ENCODE measurements at regions not wholly inside any gene's neighbourhood (a gene's known extent, or its start where the extent isn't known, plus 50 kb on each side); places are given as distances from the start of the nearest gene placed in this dataset.

- DNase-seq (ENCODE audit: low read depth in 2 of 2): no peak
Measured at GRCh38 chr17:17398188-17398942, 78.4 kb upstream of the MED9 start.

GRCh38 chr17:17398943-17399926, 77.6 kb upstream of the MED9 start:
- DNase-seq (ENCODE audit: low read depth in 2 of 2): no peak

GRCh38 chr17:17400070-17400469, 76.7 kb upstream of the MED9 start:
- DNase-seq (ENCODE audit: low read depth in 2 of 2): no peak

- DNase-seq (ENCODE audit: low read depth in 2 of 2): no peak
Measured at GRCh38 chr17:17400566-17401184, 76.1 kb upstream of the MED9 start.

- no peak for DNase-seq (ENCODE audit: low read depth in 2 of 2)
Measured at GRCh38 chr17:17401271-17401781, 75.5 kb upstream of the MED9 start.

DNA sequence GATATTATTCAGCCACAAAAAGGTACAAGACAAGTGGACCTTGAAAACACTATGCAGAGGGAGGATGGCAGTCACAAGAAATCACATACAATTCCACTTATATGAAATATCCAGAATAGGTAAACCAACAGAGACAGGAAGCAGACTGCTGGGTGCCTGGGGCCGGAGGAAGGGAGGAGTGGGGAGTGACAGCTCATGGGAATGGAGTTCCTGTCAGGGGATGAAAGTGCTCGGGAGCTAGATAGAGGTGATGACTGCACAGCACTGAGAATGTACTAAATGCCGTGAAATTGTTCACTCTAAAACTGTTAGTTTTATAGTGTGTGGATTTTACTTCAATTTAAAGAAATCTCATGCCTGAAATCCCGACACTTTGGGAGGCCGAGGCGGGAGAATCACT, 74.2 kb upstream of the MED9 start:
- DNase-seq (ENCODE audit: low read depth in 2 of 2): no peak

GRCh38 chr17:17403065-17403464, 73.7 kb upstream of the MED9 start:
- DNase-seq (ENCODE audit: low read depth in 2 of 2): no peak

DNA sequence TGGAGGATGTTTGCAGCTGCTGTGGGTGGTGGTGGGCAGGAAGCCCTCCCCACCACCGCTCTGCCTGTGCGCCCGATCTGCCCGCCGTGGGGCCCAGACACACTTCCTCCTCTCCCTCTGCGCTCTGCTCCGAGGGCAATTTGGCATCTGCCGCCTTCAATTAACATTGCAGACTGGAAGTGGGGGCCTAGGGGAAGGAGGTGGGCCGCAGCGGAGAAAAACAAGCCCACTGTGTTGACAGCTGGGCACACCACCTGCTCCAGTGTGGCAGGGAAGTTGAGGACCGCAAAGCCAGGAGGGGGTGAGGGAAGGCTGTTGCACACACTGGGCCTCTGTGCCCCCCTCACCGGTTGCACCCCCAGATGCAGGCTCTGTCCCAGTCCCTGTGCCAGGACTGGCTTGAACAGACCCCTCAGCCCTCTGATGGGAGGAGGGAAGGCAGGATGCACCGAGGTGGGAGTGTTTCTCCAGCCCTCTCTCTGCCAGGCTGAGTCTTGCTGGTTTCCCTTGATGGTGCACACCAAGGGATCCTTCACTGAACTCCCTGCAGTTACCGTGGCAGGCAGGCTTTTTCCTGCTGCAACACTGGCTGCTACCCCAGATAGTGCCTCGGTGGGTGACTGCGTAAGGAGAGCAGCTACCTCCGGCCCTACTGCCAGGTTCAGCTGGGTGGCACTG, 72.8 kb upstream of the MED9 start:
- DNase-seq (ENCODE audit: low read depth in 2 of 2): peak; percentile 18 to 24

DNA sequence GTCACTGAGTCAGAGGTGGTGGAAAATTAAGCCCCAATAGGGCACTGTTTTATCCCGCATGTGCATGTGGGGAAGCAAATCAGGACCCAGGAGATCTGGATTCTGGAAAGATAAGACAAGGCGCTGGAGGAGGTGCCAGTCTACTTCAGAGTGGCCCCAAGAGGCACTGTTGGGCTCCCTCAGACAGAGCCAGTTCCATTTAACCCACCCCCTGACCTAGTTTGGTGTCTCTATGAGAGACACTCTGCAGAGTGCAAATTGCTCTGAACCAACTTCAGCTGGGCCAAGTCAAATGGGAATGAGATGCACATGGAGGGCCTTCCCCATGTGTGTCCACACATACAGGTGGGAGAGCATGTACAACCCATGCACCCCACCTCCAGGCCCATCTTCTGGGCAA, 71.1 kb upstream of the MED9 start:
- DNase-seq (ENCODE audit: low read depth in 2 of 2): no peak

GRCh38 chr17:17406225-17406624, 70.6 kb upstream of the MED9 start:
- DNase-seq (ENCODE audit: low read depth in 2 of 2): no peak

GRCh38 chr17:17408236-17408794, 68.5 kb upstream of the MED9 start:
- DNase-seq (ENCODE audit: low read depth in 2 of 2): no peak

DNA sequence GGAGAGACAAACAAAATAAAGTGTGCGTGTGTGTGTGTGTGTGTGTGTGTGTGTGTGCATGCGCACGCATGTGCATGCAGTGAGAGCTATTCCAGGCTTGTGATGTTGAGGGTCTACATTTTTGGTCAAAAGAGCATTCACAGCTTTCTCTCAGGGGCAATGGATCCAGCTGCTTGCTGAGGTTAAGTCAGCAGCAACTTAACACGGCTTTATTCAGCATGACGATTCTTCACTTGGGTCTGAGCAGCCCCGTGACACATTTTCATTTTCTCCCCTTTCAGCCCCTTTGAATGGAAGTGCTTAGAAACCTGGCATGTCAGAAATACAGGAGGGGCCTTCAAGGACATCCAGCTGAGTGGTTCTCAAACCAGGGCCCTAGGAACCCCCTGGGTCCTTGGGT, 66.4 kb upstream of the MED9 start:
- DNase-seq (ENCODE audit: low read depth in 2 of 2): no peak

DNA sequence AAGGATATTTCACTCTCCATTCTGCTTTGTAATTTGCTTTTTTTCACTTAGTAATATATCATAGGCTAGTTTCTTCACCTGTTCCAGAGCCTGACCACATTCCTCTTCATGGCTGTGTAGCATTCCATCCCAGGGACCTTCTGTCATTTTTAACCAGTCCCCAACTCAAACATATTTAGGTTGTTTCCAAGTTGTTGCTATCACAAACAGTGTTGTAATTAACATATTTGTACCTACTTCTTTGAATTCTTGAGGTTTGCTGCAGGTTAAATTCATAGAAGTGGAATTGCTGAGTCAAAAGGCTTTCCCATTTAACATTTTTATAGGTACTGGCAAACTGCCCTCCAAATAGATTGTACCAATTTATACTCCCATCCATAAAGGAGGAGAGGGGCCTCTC, 65.1 kb upstream of the MED9 start:
- DNase-seq (ENCODE audit: low read depth in 2 of 2): no peak

DNA sequence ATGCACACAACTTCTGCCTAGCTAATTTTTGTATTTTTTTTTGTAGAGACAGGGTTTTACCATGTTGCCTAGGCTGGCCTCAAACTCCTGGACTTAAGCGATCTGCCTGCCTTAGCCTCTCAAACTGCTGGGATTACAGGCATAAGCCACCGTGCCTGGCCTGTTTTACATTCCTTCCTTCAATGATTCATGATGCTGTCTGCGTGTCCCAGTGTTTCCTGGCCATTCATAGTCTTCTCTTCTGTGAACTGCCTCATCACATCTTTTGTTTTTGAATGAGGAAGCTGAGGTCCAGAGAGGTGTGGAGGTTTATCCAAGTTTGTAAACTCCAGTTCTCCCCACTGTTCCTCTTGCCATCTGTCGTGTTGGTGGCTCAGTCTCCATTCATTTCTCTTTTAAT, 64.5 kb upstream of the MED9 start:
- DNase-seq (ENCODE audit: low read depth in 2 of 2): no peak

DNA sequence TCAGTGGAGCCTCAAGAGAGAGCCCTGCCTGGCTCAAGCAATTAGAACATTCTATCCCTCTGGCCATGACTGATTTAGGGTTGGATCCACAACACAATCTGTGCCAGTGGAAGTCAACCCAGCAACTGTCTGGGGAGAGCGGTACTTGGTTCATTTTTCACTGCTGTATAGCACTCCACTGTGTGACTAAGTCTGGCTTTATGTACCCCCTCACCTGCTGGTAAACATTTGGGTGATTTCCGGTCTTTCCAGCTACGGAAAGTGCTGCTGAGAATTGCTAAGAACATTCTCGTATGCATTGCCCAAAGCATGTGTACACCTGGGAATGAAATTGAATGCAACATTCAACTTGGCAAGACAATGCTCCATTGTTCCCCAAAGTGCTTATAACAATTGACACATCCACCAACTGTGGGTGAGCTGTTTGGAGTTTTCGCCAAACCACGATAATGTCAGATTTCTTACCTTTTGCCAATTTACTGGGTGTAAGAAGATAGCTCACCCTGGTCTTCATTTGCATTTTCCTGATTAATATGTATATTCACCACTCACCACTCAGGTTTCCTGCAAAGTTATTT, 63.5 kb upstream of the MED9 start:
- DNase-seq (ENCODE audit: low read depth in 2 of 2): no peak

GRCh38 chr17:17413821-17414220, 63.0 kb upstream of the MED9 start:
- no peak for DNase-seq (ENCODE audit: low read depth in 2 of 2)

- DNase-seq (ENCODE audit: low read depth in 2 of 2): no peak
Measured at GRCh38 chr17:17414341-17414805, 62.4 kb upstream of the MED9 start.

GRCh38 chr17:17415006-17415405, 61.8 kb upstream of the MED9 start:
- DNase-seq (ENCODE audit: low read depth in 2 of 2): no peak

- DNase-seq (ENCODE audit: low read depth in 2 of 2): no peak
Measured at GRCh38 chr17:17416007-17416399, 60.8 kb upstream of the MED9 start.

DNA sequence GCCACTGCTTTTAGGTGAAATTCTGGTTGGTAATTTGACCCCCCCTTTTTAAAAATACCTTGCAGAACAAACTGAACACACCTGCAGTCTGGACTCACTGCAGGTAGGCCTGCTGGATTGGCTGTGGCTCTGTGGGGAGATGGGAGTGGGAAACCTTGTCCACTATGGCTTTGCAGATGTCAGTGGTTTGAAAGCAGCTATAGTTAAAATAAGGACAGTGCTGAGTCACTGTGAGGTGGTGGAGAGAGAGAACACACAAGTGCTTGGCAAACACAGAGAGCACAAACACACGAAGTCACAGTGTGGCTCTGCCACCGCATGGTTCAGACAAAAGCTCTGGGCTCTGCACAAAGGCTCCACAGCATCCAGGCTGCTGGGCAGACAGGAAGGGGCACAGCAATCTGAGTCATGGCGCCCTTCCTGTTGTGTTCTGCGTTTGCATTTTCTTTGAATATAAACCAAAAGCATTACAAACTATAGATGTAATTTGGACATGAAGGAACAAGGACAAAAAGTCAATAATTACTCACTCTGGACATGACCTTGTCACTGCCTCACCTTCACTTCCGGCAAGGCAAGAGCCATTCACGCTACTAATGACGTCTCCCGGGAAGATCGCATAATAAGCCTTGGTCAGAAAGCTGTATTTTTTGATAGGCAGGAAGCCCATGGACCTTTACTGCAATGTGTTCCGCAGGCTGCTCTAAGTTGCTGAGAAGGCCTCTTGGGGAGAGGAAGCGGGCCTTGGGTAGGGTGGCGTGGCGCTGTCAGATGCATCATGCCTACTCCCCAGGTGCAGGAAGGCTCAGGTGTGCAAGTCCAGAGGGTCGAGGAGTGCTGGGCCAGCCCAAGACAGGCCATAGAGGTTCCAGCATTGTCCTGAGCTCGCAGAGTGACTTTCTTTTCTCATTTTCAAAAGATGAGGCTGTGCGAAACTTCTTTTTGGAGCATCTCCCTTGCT, 60.1 kb upstream of the MED9 start:
- DNase-seq (ENCODE audit: low read depth in 2 of 2): no peak
